ENCODE measurements at regions not wholly inside any gene's neighbourhood (a gene's known extent, or its start where the extent isn't known, plus 50 kb on each side); places are given as distances from the start of the nearest gene placed in this dataset.

GRCh38 chr6:9848094-9848493 is 566.8 kb downstream of the TFAP2A start:
- TF ChIP-seq ATF3 (IDR thresholded peaks at IDR 0.05), result no peak
- no peak for TF ChIP-seq CTCF (IDR thresholded peaks at IDR 0.05; ENCODE audit: low read depth, low read length, missing input control)
- TF ChIP-seq EGR1 (IDR thresholded peaks at IDR 0.05; ENCODE audit: low read depth in 2 of 2), result no peak
- TF ChIP-seq RAD21 (IDR thresholded peaks at IDR 0.05), result no peak
- TF ChIP-seq TAF1 (conservative IDR thresholded peaks at IDR 0.05), result no peak
- TF ChIP-seq, protein P1, sequence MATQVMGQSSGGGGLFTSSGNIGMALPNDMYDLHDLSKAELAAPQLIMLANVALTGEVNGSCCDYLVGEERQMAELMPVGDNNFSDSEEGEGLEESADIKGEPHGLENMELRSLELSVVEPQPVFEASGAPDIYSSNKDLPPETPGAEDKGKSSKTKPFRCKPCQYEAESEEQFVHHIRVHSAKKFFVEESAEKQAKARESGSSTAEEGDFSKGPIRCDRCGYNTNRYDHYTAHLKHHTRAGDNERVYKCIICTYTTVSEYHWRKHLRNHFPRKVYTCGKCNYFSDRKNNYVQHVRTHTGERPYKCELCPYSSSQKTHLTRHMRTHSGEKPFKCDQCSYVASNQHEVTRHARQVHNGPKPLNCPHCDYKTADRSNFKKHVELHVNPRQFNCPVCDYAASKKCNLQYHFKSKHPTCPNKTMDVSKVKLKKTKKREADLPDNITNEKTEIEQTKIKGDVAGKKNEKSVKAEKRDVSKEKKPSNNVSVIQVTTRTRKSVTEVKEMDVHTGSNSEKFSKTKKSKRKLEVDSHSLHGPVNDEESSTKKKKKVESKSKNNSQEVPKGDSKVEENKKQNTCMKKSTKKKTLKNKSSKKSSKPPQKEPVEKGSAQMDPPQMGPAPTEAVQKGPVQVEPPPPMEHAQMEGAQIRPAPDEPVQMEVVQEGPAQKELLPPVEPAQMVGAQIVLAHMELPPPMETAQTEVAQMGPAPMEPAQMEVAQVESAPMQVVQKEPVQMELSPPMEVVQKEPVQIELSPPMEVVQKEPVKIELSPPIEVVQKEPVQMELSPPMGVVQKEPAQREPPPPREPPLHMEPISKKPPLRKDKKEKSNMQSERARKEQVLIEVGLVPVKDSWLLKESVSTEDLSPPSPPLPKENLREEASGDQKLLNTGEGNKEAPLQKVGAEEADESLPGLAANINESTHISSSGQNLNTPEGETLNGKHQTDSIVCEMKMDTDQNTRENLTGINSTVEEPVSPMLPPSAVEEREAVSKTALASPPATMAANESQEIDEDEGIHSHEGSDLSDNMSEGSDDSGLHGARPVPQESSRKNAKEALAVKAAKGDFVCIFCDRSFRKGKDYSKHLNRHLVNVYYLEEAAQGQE (IDR thresholded peaks at IDR 0.05), result no peak
- TF ChIP-seq, protein P2, sequence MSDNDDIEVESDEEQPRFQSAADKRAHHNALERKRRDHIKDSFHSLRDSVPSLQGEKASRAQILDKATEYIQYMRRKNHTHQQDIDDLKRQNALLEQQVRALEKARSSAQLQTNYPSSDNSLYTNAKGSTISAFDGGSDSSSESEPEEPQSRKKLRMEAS (IDR thresholded peaks at IDR 0.05), result no peak
- TF ChIP-seq RXRA (IDR thresholded peaks at IDR 0.05), result no peak
- TF ChIP-seq YY1 (IDR thresholded peaks at IDR 0.05), result no peak
- TF ChIP-seq SP1 (IDR thresholded peaks at IDR 0.05), result no peak
- TF ChIP-seq GABPA (IDR thresholded peaks at IDR 0.05 in 1 of 2, conservative IDR thresholded peaks at IDR 0.05 in 1 of 2), result no peak
- TF ChIP-seq, protein P3, sequence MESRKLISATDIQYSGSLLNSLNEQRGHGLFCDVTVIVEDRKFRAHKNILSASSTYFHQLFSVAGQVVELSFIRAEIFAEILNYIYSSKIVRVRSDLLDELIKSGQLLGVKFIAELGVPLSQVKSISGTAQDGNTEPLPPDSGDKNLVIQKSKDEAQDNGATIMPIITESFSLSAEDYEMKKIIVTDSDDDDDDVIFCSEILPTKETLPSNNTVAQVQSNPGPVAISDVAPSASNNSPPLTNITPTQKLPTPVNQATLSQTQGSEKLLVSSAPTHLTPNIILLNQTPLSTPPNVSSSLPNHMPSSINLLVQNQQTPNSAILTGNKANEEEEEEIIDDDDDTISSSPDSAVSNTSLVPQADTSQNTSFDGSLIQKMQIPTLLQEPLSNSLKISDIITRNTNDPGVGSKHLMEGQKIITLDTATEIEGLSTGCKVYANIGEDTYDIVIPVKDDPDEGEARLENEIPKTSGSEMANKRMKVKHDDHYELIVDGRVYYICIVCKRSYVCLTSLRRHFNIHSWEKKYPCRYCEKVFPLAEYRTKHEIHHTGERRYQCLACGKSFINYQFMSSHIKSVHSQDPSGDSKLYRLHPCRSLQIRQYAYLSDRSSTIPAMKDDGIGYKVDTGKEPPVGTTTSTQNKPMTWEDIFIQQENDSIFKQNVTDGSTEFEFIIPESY (IDR thresholded peaks at IDR 0.05), result no peak

Measured in liver (tissue), 3 donors.